Activated T-helper 9 cell treated with anti-CD3 and anti-CD28 coated beads, Interleukin-2, amount 50 U/mL, for 16 hours (primary cell): ENCODE measurements at regions not wholly inside any gene's neighbourhood (a gene's known extent, or its start where the extent isn't known, plus 50 kb on each side); places are given as distances from the start of the nearest gene placed in this dataset.
"Not testable (repeated sequence)": the region's sequence is repeated elsewhere in the genome, so short reads cannot be mapped to it uniquely, and the experiment has no call there.

ENCODE experiments used
- DNase-seq: peaks from one replicate; pipeline ENCODE4 v3.0.0-alpha.2; 2020; ENCODE audit warnings: low read depth

GRCh38 chr7:65519751-65520150, 146.1 kb downstream of the ZNF92 start:
- not testable (repeated sequence) for DNase-seq

- not testable (repeated sequence) for DNase-seq
These were observed 172.0 kb downstream of the ZNF92 start for GRCh38 chr7:65545465-65546161.

- not testable (repeated sequence) for DNase-seq
These were observed 176.2 kb downstream of the ZNF92 start for GRCh38 chr7:65549589-65550443.

- not testable (repeated sequence) for DNase-seq
These were observed 176.8 kb downstream of the ZNF92 start for GRCh38 chr7:65550444-65550809.

- not testable (repeated sequence) for DNase-seq
These were observed 177.4 kb downstream of the ZNF92 start for GRCh38 chr7:65551042-65551441.

- not testable (repeated sequence) for DNase-seq
These were observed 181.2 kb downstream of the ZNF92 start for GRCh38 chr7:65554553-65555476.

GRCh38 chr7:65558584-65558983, 184.9 kb downstream of the ZNF92 start:
- not testable (repeated sequence) for DNase-seq

GRCh38 chr7:65561786-65562372, 188.2 kb downstream of the ZNF92 start:
- DNase-seq: not testable (repeated sequence)

- DNase-seq: not testable (repeated sequence)
These were observed 188.9 kb downstream of the ZNF92 start for GRCh38 chr7:65562522-65562921.

- not testable (repeated sequence) for DNase-seq
These were observed 189.7 kb downstream of the ZNF92 start for GRCh38 chr7:65563333-65563732.

- not testable (repeated sequence) for DNase-seq
These were observed 194.6 kb downstream of the ZNF92 start for GRCh38 chr7:65568226-65568625.

GRCh38 chr7:65570990-65571389, 197.3 kb downstream of the ZNF92 start:
- not testable (repeated sequence) for DNase-seq

- not testable (repeated sequence) for DNase-seq
These were observed 198.9 kb downstream of the ZNF92 start for GRCh38 chr7:65572581-65572980.

GRCh38 chr7:65576370-65576769, 202.7 kb downstream of the ZNF92 start:
- not testable (repeated sequence) for DNase-seq

- DNase-seq: not testable (repeated sequence)
These were observed 209.0 kb downstream of the ZNF92 start for GRCh38 chr7:65582518-65583119.

GRCh38 chr7:65602495-65602894, 228.8 kb downstream of the ZNF92 start:
- DNase-seq: not testable (repeated sequence)

GRCh38 chr7:65609131-65609530, 235.5 kb downstream of the ZNF92 start:
- no peak for DNase-seq

- not testable (repeated sequence) for DNase-seq
These were observed 240.1 kb downstream of the ZNF92 start for GRCh38 chr7:65613644-65614289.

- not testable (repeated sequence) for DNase-seq
These were observed 242.5 kb downstream of the ZNF92 start for GRCh38 chr7:65616111-65616510.

GRCh38 chr7:65620216-65620615, 246.6 kb downstream of the ZNF92 start:
- not testable (repeated sequence) for DNase-seq
